GM18520 (cell line): ENCODE measurements at regions not wholly inside any gene's neighbourhood (a gene's known extent, or its start where the extent isn't known, plus 50 kb on each side); places are given as distances from the start of the nearest gene placed in this dataset.

Experiments used
- ATAC-seq: cut with Tn5 transposase; IDR thresholded peaks from one replicate; pipeline ENCODE4 v1.9.1; 2021; ENCODE audit not compliant: unreplicated experiment

DNA sequence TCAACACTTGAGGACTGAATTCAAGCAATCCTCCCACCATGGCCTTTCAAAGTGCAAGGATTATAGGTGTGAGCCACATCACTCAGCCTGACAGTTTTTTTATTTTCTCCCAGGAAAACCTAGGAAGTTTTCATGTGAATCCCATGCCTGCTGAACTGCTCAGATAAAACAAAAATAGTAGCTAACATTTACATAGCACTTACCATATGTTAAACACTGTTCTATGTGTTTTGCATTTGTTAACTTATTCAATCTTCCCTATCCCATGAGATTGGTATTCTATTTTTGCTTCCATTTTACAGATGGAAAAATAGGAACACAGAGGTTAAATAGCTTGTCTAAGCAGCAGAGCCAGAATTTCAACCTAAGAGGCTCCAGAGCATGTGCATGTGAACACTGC is 157.4 kb upstream of the KCTD1 start:
- no peak for ATAC-seq

GRCh38 chr18:26703170-26703930 is 155.0 kb upstream of the KCTD1 start:
- ATAC-seq: no peak

GRCh38 chr18:26702086-26702485 is 153.7 kb upstream of the KCTD1 start:
- no peak for ATAC-seq

GRCh38 chr18:26700728-26701127 is 152.4 kb upstream of the KCTD1 start:
- ATAC-seq: no peak

- ATAC-seq: no peak
Observed at GRCh38 chr18:26700201-26700600, 151.8 kb upstream of the KCTD1 start.

- no peak for ATAC-seq
Observed at GRCh38 chr18:26697186-26697884, 149.0 kb upstream of the KCTD1 start.

- ATAC-seq: no peak
Observed at GRCh38 chr18:26696786-26697185, 148.4 kb upstream of the KCTD1 start.

DNA sequence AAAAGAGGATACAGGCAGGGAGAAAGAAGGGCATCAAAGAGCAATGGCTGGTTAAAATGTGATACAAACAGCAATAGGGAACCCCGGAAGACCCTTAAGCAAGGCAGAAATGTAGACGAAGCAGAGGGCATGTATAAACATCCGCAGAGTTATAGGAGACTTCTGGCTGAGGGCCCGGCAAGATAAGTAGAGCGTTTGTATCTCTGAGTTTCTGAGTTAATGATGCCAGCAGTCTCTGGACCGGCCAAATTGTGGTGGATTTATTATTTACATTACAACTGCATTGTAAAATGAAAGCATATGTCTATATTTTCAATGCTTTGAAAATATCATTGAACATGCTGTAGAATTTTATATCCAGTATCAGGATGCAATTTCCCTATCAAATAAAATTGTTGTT is 148.0 kb upstream of the KCTD1 start:
- ATAC-seq: no peak

- ATAC-seq: no peak
Observed at GRCh38 chr18:26689226-26689879, 141.0 kb upstream of the KCTD1 start.

DNA sequence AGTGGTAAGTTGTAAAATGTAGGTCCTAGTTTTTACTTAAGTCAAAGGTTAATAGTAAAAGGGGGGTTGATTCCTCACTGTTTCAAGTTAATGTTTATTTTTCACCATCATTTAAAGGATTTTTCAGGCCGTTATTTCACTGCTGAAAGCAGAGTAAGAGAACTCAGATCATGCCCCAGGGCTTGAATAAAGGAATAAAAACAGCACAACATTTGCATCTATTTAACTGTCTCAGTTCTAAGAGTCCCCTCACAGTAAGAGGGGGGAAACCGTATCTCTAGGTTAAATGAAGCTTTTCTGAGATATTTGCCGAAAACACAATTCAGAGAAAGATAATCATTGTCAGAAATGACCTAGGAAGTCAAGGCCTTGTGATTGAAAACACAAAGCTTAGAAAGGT is 138.2 kb upstream of the KCTD1 start:
- ATAC-seq: no peak

- ATAC-seq: no peak
Observed at GRCh38 chr18:26685438-26686157, 137.2 kb upstream of the KCTD1 start.

GRCh38 chr18:26677957-26678356 is 129.6 kb upstream of the KCTD1 start:
- no peak for ATAC-seq

GRCh38 chr18:26667046-26667445 is 118.7 kb upstream of the KCTD1 start:
- ATAC-seq: no peak

- ATAC-seq: no peak
Observed at GRCh38 chr18:26662996-26663395, 114.6 kb upstream of the KCTD1 start.

- no peak for ATAC-seq
Observed at GRCh38 chr18:26657631-26658581, 109.6 kb upstream of the KCTD1 start.

DNA sequence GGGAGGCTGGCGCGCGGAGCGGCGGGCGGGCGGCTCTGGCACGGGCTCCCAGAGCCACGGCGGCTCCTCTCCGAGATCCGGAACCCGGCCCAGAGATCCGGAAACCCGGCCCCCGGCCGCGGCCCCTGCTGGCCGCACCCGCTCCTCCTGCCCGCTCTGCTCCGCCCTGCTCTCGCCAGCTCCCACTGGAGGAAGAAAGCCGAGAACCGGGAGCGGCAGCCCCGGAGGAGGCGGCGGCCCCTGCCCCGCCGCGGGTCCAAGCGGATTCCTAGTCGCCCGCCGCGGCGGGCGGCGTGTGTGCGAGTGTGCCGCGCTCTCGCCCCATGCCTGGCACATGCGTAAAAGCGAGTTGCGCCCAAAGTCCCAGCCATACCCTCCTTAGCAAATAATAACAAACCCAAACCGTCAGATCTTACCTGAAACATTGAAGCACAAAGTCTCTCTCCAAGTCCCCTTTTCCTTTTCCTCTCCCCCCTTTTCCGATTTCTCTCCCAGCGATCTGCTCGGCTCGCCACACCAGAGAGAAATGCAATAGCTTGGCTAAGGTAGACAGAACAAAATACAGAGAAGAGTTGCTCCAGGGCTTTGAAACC is 108.7 kb upstream of the KCTD1 start:
- no peak for ATAC-seq

DNA sequence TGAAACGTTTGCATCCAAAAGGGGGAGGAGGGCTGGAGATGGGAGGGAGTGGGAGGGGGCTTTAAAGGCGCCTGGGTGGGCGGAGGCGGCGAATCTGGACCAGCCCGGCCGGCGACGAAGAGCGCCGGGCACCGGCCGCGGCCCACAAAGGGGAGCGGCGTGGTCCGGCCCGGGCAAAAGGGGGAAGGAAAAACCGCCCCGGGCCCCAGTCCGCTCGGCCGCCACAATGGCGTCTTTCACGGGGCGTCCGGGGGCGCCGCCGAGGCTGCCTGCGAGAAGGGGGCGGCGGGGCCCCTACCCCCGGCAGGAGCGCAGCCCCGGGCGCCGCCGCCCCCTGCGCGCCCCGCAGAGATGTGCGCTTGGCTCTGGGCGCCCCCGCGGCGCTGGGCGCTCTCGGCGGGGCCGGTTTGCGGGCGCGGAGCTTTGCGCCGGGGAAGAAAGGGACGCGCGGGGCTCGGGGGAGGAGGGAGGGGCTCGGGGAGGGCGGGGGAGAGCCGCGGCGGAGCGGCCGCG is 108.1 kb upstream of the KCTD1 start:
- no peak for ATAC-seq

- no peak for ATAC-seq
Observed at GRCh38 chr18:26655525-26656430, 107.4 kb upstream of the KCTD1 start.
